IPS-NIHi11 (cell line): ENCODE measurements at regions not wholly inside any gene's neighbourhood (a gene's known extent, or its start where the extent isn't known, plus 50 kb on each side); places are given as distances from the start of the nearest gene placed in this dataset.
"Not testable (repeated sequence)": the region's sequence is repeated elsewhere in the genome, so short reads cannot be mapped to it uniquely, and the experiment has no call there.

Source experiments
- DNase-seq: peaks from one replicate; pipeline ENCODE4 v3.0.0; 2012; ENCODE audit warnings: mixed read lengths, low spot score

DNA sequence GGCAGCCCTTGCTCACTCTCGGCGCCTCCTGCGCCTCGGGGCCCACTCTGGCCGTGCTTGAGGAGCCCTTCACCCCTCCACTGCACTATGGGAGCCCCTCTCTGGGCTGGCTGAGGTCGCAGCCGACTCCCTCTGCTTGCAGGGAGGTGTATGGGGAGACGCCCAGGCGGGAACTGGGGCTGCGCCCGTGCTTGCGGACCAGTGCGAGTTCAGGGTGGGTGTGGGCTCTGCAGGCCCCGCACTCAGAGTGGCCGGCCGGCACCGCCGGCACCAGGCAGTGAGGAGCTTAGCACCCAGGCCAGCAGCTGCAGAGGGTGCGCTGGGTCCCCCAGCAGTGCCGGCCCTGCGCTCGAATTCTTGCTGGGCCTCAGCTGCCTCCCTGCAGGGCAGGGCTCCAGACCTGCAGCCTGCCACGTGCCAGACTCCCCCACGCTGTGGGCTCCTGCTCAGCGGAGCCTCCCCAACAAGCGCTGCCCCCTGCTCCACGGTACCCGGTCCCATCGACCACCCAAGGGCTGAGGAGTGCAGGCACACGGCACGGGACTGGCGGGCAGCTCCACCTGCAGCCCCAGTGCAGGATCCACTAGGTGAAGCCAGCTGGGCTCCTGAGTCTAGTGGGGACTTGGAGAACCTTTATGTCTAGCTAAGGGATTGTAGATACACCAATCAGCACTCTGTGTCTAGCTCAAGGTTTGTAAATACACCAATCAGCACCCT is 54.0 kb upstream of the WWC2 start:
- DNase-seq: not testable (repeated sequence)

DNA sequence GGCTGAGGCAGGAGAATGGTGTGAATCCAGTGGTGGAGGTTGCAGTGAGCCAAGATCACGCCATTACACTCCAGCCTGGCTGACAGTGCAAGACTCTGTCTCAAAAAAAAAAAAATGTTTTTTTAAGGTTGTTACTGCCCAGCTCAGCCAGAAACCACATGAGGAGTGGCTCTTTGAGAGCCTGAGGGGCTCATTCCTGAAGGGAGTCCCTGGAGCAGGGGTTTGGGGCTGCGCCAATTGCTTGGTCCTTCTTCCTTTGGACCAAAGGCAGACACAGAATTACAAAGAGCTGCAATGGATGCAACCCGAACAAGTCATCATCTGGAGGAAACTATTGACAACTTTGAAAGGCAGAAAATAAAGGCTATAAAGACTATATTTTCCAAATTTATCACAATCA is 60.6 kb upstream of the WWC2 start:
- DNase-seq: no peak

DNA sequence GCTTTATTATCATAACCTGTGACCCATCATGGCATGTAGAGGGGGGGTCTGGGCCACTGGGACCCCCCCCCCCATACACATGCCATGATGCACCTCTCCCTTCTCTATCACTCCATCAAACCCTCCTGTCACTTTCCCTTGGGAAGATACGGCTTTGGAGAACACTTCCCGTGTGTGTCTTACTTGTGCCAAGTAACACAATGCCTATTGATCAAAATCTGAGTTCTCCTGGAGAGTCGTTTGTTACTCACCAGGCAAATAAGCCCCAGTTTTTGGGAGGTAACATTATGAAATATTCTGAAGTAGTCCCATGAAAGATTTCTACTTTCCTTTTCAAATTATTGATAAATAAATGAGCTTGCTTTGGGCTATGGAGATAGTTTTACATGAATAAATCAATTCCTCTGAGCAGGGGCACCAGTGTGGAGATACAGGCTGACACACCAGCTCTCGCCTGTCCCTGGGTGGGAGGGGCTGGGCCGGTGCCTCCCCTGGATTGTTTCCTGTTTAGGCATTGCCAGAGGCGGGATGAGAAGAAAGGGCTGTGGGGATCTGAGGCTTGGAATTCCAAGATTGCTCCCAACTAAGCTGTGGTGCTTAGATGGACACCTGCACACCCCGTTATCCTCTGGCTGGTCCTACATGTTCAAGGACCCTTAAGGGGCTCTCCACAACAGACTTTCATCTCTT is 63.2 kb upstream of the WWC2 start:
- DNase-seq: peak; percentile 36

DNA sequence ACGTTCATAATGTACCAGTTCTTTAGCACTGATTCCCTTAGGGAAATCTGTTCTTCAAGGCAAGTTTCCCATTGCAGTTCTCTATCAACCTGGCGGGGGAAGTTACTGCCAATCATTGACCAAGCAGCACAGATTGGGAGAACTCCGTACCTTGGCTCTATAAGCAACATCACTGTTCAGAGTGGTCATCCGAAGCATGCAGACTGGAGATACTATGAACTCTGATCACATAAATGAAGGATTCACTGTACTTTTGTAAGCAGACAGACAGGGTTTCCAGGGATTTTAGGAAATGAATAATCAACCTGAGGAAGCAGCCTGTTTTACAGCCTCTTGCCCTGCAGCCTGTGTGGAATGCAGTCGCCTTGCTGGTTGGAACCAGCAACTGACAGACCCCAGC is 63.8 kb upstream of the WWC2 start:
- DNase-seq: no peak

DNA sequence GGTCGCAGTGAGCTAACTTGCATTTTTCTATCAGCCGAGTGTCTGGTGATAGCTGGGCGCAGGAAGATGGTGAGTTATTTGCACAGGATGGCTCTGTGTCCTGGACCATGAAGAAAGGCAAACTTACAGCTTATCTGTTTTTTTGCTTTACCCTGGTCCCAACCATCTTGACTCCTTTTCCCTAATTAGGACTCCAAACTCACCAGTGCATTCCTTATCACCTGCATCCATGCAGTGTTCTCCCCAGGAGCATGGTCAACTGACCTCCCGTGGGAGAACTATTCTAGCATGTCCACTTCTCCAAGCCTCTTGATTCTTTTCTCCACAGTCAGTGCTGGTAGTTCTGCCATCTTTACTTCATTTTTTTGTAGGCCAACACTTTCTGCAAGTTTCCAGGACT is 68.2 kb upstream of the WWC2 start:
- DNase-seq: no peak

DNA sequence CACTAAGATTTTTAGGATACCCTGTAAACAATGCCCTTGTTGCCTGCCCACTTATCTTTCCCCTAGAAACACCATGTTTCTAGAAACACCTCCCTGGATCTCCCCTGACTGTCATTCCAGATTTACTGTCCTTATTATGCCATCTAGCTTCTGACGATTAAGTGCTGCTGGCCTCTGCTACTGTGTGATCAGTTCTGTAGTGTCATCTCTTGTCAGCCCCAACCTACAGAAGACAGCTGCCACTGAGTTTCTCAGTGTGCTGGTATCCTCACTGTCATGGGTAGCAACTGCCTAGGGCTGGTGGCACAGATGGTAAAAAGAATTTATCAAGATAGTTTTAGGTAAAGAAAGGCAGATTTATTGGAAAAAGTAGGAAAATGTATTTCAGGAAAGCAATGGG is 68.7 kb upstream of the WWC2 start:
- DNase-seq: no peak

DNA sequence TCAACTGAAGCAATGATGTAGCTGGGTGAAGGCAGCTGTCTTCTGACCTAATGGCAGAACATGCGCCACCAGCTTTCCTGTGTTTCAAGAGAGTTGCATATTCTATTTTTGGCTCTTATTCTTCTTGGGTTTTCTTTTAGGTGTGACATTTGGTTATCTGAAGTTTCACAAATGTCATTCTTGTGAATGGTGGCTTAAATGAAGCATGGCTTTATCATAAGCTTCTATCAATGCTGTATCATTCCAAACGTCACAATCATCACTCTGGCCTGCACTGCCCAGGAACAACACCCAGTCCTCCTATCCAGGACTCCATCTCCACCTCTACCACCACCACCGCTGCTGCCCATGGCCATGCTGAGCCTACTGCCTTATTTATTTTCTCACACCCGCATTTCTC is 69.7 kb upstream of the WWC2 start:
- DNase-seq: no peak

DNA sequence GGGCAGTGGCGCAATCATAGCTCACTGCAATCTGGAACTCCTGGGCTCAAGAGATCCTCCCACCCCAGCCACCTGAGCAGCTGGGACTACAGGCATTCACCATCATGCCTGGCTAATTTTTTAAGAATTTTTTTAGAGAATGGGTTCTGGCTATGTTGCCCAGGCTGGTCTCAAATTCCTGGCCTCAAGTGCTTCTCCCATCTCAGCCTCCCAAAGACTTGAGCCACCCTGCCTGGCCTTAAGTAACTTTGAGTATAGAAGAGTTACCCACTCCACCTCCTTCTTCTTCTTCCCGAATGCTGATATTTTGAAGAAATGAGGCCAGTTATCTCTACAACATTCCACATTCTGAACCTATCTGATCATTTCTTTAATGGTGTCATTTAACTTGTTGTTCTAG is 72.4 kb upstream of the WWC2 start:
- DNase-seq: no peak

DNA sequence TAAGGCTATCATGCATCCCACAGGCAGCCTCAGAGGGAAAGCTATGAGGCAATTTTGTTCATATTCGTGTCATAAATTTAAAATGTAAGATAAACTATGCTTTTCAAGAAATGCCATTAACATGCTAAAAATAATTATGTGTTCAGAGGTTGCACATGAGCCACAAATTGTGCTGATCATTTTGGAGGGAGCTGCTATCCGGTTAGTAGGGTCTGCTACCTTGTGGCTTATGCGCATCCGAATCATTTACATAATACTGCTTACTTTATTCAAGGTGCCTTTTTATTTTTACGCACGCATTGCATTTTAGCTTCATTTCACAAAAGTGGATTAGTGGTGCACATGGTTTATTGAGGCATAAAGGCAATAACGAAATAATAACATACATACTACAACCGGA is 76.4 kb upstream of the WWC2 start:
- DNase-seq: no peak

DNA sequence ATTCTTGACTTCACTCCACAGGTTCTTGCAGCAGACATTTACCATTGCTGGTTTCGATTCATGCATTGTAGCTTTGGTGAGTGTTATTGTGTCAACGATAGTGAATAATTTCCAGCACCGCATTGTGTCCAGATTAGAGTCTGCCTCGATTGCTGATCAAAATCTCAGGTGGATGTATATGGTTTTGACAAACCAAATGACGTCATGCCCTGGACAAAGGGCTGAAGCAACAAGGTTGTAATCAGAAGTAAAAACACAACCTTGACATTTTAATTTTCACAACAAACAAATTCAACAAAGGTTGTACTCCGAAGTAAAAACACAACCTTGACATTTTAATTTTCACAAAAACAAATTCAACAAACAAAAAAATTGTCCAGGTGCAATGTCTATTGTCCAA is 81.1 kb upstream of the WWC2 start:
- no peak for DNase-seq

DNA sequence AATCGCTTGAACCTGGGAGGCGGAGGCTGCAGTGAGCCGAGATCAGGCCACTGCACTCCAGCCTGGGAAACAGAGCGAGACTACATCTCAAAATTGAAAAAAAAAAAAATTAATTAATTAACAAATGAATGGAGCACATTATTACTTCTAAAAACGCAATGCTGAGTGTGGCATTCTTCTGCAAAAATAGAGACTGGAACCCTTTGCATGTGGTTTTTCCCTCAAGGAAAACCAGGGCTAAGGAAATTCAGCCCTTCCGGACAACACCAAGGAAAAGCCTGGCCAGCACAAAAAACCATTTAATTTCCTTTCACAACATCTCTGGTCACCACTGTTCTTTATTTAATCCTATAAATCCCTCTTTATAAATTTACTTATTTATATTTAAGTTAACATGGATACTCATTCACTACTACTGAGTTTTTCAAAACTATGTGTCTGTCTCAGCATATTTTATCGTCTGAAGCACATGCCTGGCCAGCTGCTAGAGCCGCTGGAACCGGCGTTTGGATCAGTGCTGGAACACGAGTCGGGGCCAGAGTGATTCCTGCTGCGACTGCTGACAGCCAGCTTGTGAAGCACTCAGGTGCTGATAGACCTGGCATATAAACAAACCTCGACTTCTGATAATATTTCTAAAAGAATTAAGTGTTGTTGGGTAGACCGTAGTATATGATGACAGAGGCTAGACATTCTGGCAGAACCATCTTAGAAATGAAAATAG is 84.5 kb upstream of the WWC2 start:
- DNase-seq: no peak

DNA sequence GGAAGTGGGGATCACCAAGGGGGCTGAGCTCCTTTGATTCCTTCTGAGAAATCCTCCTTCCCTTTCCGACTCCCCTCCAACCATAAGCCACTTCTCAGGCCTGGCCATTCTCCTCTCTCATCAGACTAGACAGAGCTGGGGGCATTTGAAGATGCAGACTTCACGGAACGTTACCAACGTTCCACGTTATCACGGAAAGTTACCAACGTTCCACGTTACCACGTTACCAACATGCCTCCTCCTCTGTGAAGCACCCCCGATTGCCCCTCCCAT is 85.4 kb upstream of the WWC2 start:
- no peak for DNase-seq

DNA sequence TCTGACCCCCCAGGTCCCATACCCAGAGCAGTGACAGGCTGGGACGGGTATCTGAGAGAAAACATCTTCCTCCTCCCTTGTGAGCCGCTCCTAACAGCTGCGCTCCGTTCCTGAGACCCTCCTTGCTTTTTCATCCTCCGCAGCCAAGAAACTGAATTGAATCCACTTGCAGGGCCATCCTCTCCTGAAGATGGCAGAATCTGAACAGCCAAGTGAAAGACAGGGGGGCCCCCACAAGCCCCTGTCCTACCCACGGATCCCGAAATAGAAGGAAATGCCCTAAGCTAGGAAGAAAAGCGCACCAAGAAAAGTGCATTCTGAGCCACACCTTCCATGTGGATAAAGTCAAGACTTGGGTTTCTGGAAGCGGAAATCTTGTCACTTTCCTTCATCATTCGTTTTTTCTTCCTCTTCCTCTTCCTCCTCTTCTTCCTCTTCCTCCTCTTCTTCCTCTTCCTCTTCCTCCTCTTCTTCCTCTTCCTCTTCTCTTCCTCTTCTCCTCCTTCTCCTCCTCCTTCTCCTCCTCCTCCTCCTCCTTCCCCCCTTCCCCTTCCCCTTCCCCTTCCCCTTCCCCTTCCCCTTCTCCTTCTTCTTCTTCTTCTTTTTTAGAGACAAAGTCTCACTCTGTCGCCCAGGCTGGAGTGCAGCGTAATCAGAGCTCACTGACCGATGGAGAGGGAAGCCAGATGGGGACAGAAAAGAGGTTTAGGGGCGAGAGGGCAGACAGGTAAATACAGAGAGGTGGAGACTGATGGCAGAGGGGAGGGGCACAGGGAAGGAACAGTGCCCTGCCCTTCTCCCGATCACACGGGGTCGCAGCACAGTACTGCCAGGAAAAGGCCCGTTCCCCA is 86.0 kb upstream of the WWC2 start:
- DNase-seq: peak; percentile 44

DNA sequence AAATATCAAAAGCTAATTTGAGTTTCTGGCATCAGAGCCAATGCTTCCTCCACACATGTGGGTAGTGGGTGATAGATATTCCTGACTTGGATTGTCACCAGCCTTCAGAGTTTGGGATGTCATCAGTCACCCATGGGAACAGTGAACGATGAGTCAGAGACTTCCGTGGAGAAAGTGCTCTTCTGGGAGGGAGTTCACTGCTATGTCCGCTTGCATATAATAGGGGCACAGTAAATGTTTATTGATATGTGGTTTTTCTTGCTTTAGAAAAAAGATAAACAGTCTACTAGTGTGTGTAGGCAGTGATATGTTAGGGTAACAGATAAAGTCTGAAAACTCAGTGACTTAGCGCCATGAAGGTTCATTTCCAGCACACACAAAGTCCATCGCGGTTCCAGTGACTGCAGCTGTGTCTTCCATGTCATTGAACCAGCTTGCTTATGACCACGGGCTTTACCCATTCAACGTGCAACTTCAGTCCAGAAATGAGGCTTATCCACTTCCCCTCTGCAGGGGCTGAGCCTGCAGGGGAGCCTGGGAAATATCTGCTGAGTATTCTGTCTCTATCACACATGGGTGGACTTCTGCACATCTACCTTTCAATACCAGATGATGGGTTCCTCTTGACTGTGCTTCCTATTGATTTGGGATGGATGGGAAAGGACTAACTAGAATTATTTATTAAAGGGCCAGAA is 87.7 kb upstream of the WWC2 start:
- DNase-seq: no peak

DNA sequence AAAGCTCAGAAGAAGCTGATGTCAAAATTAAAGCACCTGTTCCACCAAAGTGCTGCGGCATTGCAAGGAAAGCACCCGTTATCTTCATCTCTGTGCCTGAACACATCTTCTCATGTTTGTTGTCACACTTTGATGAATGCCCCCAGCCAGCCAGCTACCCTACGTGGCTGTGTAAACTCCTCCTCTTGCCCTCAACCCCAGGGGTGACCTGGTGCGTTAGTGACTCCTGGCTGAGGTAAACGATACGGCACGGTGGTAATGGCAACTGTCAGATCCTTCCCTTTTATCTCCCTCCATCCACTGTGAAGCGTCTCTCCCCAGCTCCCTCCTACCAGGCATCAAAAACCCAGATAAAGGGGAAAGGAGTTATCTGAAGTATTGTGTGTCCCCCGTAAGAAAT is 90.6 kb upstream of the WWC2 start:
- no peak for DNase-seq

DNA sequence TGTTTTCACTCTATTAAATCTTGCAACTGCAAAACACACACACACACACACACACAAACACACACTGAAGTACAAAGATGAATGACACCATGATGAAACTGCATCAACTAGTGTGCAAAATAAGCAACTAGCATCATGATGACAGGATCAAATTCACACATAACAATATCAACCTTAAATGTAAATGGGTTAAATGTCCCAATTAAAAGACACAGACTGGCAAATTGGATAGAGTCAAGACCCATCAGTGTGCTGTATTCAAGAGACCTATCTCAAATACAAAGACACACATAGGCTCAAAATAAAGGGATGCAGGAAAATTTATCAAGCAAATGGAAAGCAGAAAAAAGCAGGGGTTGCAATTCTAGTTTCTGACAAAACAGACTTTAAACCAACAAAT is 87.2 kb upstream of the DCTD start:
- not testable (repeated sequence) for DNase-seq

DNA sequence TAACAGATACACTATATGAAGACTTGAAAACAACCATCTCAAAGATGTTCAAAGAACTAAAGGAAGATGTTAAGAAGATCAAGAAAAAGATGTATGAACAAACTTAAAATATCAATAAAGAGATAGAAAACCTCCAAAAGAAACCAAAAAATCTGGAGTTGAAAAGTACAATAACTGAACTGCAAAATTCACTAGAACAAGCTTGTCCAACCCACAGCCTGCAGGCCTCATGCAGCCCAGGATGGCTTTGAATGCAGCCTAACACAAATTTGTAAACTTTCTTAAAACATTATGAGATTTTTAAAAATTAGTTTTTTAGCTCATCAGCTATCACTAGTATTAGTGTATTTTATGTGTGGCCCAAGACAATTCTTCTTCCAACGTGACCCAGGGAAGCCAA is 77.0 kb upstream of the DCTD start:
- no peak for DNase-seq

DNA sequence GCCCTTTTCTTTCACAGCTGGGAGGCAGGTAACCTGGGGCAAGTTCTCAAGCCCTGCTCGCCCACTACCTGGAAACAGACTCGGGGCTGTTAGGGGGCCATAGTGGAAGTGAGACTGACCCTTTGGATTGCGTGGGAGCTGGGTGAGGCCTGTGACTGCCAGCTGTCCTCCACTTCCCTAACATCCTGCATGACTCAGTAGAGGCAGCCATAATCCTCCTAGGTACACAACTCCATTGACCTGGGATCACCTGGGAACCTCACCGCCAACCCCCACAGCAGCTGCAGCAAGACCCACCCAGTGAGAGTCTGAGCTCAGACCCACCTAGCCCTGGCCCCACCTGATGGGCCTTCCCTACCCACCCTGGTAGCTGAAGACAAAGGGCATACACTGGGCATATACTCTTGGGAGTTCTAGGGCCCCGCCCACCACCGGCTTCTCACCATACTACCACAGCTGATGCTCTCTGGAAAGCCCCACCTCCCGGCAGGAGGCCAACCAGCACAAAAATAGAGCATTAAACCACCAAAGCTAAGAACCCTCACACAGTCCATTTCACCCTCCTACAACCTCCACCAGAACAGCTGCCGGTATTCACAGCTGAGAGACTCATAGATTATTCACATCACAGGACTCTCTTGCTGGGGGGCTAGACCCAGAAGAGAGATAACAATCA is 61.1 kb upstream of the DCTD start:
- DNase-seq: no peak

DNA sequence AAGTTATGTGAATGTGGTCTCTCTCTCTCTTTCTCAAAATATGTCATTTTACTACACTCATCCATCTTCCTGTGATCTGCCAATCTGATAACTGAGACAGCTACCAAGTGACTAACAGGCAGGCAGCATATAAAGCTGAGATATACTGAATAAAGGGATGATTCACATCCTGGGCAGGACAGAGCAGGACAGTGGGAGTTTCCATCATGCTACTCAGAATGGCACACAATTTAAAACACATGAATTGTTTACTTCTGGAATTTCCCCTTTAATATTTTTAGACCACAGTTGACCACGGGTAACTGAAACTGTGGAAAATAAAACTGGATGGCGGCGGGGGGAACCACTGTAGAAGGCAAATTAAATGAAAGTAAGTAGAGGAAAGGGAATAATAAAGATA is 58.6 kb upstream of the DCTD start:
- no peak for DNase-seq

DNA sequence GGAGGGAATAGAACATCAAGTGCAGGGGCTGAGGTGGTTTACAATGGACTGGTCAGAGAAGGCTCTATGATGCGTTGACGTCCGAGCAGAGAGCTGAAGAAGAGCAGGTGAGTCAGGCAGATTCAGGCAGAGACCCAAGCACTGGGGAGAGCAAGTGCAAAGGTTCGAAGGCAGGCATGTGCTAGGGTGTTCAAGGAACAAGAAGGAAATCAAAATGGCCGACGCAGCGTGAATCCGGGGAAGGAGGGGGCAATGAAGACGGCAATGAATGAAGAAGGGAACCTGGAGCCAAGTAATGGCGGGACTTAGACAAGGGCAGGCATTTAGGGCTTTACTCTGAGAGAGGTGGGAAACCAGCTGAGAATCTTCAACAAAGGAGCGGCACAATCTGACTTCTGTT is 56.8 kb upstream of the DCTD start:
- no peak for DNase-seq

DNA sequence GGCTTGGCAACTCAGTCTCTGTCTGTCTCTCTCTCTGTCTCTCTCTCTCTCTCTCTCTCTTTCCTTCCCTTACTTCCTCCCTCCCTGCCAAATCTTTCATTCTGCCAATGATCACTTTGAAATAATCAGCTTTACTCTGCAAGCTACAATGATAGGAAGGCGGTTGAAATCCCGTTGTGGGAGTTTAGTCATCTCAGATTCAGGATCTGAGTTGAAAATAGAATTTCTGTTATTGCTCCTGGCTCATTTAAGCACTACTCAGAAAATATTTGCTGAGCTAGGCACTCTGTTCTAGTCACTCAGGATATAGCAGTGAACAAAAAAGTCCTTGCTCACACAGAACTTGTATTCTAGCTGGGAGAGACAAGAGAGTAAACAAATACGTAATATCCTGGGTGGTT is 56.3 kb upstream of the DCTD start:
- DNase-seq: no peak

DNA sequence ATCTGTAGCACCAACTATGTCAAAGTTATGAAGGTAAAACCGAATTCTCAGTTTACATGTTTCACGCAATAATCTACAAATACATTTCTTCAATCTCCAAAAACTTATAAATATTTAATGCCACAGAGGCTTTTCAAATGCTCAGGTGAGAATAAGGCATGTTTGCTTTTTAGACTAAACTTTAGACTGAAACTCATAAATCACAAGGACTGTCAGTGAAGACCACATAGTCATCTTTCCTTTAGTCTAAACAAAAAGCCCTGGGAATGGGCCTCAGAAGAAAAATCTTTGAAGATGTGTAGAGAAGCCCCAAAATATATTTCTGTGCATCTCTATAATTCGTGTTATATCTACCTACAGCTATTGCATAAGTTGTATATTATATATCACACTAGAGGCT is 54.5 kb upstream of the DCTD start:
- DNase-seq: no peak
